ENCODE measurements at regions not wholly inside any gene's neighbourhood (a gene's known extent, or its start where the extent isn't known, plus 50 kb on each side); places are given as distances from the start of the nearest gene placed in this dataset.

DNA sequence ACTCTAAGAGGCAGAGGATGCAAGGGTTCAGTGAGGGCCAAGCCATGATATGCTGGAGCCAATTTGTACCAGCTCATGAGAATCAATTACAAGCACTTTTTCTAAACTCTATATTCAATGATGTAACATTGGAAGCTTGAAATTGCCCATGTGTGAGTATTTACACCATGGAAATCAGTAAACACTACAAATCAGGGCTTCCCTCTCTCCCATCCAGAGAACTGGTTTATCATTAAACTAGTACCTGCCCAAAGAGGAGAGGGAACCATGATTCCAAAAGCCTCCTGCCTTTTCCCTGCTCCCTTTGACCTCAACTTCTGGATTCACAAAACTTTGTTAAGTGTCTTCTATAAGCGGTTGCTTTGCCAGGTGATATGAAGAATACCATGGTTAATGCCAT, 52.5 kb upstream of the BICC1 start:
- no peaks in the 10 kb centered on the region for H3K36me3 ChIP-seq (replicated peaks in 1 of 2; ENCODE audit: control insufficient read depth in 1 of 2, insufficient read depth in 2 of 2, low read length in 1 of 2)
- H3K9ac ChIP-seq, result no peak overlapping the region
- H3K79me2 ChIP-seq (ENCODE audit: insufficient read depth), result no peaks in the 10 kb centered on the region
- H3K4me2 ChIP-seq, result no peak overlapping the region
- H3F3A ChIP-seq (replicated peaks; ENCODE audit: insufficient read depth), result peaks cover 7% of the 10 kb centered on the region
- TF ChIP-seq EP300 (IDR thresholded peaks at IDR 0.05; ENCODE audit: borderline replicate concordance in 1 of 2, low read depth in 1 of 2, low read length in 1 of 2) (no peak), FOSL2 (IDR thresholded peaks at IDR 0.05; ENCODE audit: borderline replicate concordance, low read depth) (no peak), FOXM1 (IDR thresholded peaks at IDR 0.05; ENCODE audit: low read depth) (no peak), MEF2A (IDR thresholded peaks at IDR 0.05; ENCODE audit: borderline replicate concordance, low read depth) (no peak), TAF1 (IDR thresholded peaks at IDR 0.05; ENCODE audit: borderline replicate concordance, low read depth, low read length) (no peak), POLR2AphosphoS5 (IDR thresholded peaks at IDR 0.05; ENCODE audit: low read depth, low read length) (no peak), GABPA (IDR thresholded peaks at IDR 0.05; ENCODE audit: low read depth) (no peak)
- TF ChIP-seq, protein P1, sequence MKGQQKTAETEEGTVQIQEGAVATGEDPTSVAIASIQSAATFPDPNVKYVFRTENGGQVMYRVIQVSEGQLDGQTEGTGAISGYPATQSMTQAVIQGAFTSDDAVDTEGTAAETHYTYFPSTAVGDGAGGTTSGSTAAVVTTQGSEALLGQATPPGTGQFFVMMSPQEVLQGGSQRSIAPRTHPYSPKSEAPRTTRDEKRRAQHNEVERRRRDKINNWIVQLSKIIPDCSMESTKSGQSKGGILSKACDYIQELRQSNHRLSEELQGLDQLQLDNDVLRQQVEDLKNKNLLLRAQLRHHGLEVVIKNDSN (IDR thresholded peaks at IDR 0.05; ENCODE audit: borderline replicate concordance, low read depth), result no peak
- TF ChIP-seq, protein P2, sequence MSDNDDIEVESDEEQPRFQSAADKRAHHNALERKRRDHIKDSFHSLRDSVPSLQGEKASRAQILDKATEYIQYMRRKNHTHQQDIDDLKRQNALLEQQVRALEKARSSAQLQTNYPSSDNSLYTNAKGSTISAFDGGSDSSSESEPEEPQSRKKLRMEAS (IDR thresholded peaks at IDR 0.05; ENCODE audit: low read depth), result no peak
- TF ChIP-seq, protein P3, sequence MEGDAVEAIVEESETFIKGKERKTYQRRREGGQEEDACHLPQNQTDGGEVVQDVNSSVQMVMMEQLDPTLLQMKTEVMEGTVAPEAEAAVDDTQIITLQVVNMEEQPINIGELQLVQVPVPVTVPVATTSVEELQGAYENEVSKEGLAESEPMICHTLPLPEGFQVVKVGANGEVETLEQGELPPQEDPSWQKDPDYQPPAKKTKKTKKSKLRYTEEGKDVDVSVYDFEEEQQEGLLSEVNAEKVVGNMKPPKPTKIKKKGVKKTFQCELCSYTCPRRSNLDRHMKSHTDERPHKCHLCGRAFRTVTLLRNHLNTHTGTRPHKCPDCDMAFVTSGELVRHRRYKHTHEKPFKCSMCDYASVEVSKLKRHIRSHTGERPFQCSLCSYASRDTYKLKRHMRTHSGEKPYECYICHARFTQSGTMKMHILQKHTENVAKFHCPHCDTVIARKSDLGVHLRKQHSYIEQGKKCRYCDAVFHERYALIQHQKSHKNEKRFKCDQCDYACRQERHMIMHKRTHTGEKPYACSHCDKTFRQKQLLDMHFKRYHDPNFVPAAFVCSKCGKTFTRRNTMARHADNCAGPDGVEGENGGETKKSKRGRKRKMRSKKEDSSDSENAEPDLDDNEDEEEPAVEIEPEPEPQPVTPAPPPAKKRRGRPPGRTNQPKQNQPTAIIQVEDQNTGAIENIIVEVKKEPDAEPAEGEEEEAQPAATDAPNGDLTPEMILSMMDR (IDR thresholded peaks at IDR 0.05), result no peak
- no peak overlapping the region for H3K4me3 ChIP-seq (ENCODE audit: low read depth in 2 of 2, low read length in 1 of 2)
- H3K4me1 ChIP-seq (ENCODE audit: control insufficient read depth in 1 of 2, insufficient read depth in 2 of 2, low read depth in 1 of 2, low read length in 1 of 2), result peaks cover 0 to 11% of the 10 kb centered on the region in 2 experiments; a peak in 1 of 4 replicates
- H3K27ac ChIP-seq (ENCODE audit: low read depth in 2 of 2, low read length in 1 of 2), result no peak overlapping the region
- no peak overlapping the region for H2AFZ ChIP-seq (ENCODE audit: low read depth)
- H3K9me2 ChIP-seq, result no peaks in the 10 kb centered on the region
- no peaks in the 10 kb centered on the region for H3K9me3 ChIP-seq
- ChIA-PET CTCF (no interaction called here), POLR2A (no interaction called here)
- no peaks in the 10 kb centered on the region for H3K27me3 ChIP-seq (ENCODE audit: insufficient read depth)
- DNase-seq, result no peak
- no peaks in the 10 kb centered on the region for H4K20me1 ChIP-seq (ENCODE audit: insufficient read depth)
- 75% methylated on average over 1 of the region's 1 CpG for WGBS (ENCODE audit: low lambda C conversion rate)

DNA sequence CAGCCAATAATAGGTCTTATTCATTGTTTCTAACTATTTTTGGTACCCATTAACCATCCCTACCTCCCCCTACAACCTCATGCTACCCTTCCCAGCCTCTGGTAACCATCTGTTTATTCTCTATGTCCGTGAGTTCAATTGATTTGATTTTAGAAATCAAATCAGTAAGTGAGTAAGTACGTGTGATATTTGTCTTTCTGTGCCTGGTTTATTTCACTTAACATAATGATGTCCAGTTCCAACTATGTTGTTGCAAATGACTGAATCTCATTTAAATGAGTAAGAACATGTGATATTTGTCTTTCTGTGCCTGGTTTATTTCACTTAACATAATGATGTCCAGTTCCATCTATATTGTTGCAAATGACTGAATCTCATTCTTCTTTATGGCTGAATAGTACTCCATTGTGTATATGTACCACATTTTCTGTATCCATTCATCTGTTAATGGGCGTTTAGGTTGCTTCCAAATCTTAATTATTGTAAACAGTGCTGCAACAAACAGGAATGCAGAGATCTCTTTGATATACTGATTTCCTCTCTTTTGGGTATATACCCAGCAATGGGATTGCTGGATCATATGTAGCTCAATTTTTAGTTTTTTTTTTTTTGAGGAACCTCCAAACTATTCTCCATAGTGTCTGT, 49.7 kb upstream of the BICC1 start:
- CTCF ChIA-PET, result interaction anchor here (0.7 kb wide), 1 partner anchor 178 kb away, joined by 3 read pairs; no protein-coding TSS in a partner anchor
- DNase-seq, result no peak
- Histone ChIP-seq H3K4me3 (ENCODE audit: low read depth in 2 of 2, low read length in 1 of 2) (no peak overlapping the region), H3K9me3 (no peaks in the 10 kb centered on the region), H3K79me2 (ENCODE audit: insufficient read depth) (no peaks in the 10 kb centered on the region), H2AFZ (ENCODE audit: low read depth) (no peak overlapping the region), H3K9me2 (no peaks in the 10 kb centered on the region), H3F3A (replicated peaks; ENCODE audit: insufficient read depth) (peaks cover 7% of the 10 kb centered on the region), H3K36me3 (replicated peaks in 1 of 2; ENCODE audit: control insufficient read depth in 1 of 2, insufficient read depth in 2 of 2, low read length in 1 of 2) (no peaks in the 10 kb centered on the region), H3K4me1 (ENCODE audit: control insufficient read depth in 1 of 2, insufficient read depth in 2 of 2, low read depth in 1 of 2, low read length in 1 of 2) (peaks cover 0 to 5% of the 10 kb centered on the region in 2 experiments; a peak in 1 of 4 replicates), H3K27me3 (ENCODE audit: insufficient read depth) (no peaks in the 10 kb centered on the region), H3K9ac (no peak overlapping the region), H4K20me1 (ENCODE audit: insufficient read depth) (no peaks in the 10 kb centered on the region), H3K27ac (ENCODE audit: low read depth in 2 of 2, low read length in 1 of 2) (no peak overlapping the region), H3K4me2 (no peak overlapping the region)
- POLR2A ChIA-PET, result no interaction called here
- TF ChIP-seq TCF12 (IDR thresholded peaks at IDR 0.05) (peak; percentile 28; the same call in 1 of the 2 replicates), SMC3 (IDR thresholded peaks at IDR 0.05; ENCODE audit: low read depth, low read length) (no peak)
- WGBS (ENCODE audit: low lambda C conversion rate), result 18% methylated on average over 3 of the region's 3 CpGs
